ENCODE measurements at regions not wholly inside any gene's neighbourhood (a gene's known extent, or its start where the extent isn't known, plus 50 kb on each side); places are given as distances from the start of the nearest gene placed in this dataset.

DNA sequence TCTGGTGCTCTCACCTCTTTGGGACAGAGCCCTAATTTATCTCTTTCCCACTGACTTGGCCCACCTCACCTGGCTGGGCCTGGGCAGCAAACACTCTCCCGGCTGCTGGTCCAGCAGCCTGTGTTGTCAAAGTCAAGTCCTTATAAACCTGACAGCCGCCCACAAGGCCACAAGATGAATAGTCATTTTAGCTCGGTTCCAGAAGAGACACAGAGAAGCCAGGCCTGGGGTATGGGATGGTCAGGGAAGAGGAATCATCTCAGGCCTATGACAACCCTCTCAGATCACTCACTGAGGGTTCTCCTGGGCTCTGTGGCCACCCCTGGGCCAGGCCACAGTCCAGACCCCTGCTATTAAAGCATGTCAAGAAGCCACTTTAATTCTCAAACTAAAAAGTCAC lies 158.5 kb downstream of the FOXD2 start (continued):
- TF ChIP-seq, protein P1, sequence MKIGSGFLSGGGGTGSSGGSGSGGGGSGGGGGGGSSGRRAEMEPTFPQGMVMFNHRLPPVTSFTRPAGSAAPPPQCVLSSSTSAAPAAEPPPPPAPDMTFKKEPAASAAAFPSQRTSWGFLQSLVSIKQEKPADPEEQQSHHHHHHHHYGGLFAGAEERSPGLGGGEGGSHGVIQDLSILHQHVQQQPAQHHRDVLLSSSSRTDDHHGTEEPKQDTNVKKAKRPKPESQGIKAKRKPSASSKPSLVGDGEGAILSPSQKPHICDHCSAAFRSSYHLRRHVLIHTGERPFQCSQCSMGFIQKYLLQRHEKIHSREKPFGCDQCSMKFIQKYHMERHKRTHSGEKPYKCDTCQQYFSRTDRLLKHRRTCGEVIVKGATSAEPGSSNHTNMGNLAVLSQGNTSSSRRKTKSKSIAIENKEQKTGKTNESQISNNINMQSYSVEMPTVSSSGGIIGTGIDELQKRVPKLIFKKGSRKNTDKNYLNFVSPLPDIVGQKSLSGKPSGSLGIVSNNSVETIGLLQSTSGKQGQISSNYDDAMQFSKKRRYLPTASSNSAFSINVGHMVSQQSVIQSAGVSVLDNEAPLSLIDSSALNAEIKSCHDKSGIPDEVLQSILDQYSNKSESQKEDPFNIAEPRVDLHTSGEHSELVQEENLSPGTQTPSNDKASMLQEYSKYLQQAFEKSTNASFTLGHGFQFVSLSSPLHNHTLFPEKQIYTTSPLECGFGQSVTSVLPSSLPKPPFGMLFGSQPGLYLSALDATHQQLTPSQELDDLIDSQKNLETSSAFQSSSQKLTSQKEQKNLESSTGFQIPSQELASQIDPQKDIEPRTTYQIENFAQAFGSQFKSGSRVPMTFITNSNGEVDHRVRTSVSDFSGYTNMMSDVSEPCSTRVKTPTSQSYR (CRISPR knock-in tag; IDR thresholded peaks at IDR 0.05), result no peak
- no peak for TF ChIP-seq ATF1 (CRISPR knock-in tag; IDR thresholded peaks at IDR 0.05)

DNA sequence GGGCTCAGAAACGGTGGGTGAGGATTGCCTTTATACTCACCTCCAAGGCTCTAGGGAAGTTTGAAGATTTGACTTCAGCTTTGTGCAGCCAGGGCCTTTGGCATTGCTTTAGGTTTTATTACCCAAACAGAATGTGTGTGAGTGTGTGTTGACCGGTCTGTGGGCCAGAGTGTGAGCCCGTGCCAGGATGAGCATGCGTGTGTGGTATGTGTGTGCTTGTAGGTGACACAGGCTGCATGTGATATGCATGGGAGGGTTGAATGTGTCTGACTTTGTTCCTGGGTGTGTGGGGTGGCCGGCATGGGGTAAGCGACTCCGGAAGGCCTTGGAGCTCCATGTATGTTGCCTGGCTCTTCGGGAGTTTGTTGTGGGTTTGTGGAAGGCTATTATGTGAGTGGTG lies 160.5 kb downstream of the FOXD2 start:
- DNase-seq (ENCODE audit: low spot score), result no peak
- POLR2A ChIA-PET, result no interaction called here
- TF ChIP-seq TCF7 (CRISPR knock-in tag; IDR thresholded peaks at IDR 0.05; ENCODE audit: low read depth) (no peak), CREM (CRISPR knock-in tag; IDR thresholded peaks at IDR 0.05) (no peak), ZNF219 (CRISPR knock-in tag; IDR thresholded peaks at IDR 0.05; ENCODE audit: borderline replicate concordance) (no peak), CBFB (CRISPR knock-in tag; IDR thresholded peaks at IDR 0.05; ENCODE audit: low read depth) (no peak), KAT7 (CRISPR knock-in tag; IDR thresholded peaks at IDR 0.05; ENCODE audit: borderline replicate concordance) (no peak), MYBL2 (CRISPR knock-in tag; IDR thresholded peaks at IDR 0.05) (no peak), TEAD4 (CRISPR knock-in tag; IDR thresholded peaks at IDR 0.05) (no peak), ETV6 (CRISPR knock-in tag; IDR thresholded peaks at IDR 0.05) (no peak), ZNF232 (CRISPR knock-in tag; IDR thresholded peaks at IDR 0.05) (no peak)
- TF ChIP-seq, protein P2, sequence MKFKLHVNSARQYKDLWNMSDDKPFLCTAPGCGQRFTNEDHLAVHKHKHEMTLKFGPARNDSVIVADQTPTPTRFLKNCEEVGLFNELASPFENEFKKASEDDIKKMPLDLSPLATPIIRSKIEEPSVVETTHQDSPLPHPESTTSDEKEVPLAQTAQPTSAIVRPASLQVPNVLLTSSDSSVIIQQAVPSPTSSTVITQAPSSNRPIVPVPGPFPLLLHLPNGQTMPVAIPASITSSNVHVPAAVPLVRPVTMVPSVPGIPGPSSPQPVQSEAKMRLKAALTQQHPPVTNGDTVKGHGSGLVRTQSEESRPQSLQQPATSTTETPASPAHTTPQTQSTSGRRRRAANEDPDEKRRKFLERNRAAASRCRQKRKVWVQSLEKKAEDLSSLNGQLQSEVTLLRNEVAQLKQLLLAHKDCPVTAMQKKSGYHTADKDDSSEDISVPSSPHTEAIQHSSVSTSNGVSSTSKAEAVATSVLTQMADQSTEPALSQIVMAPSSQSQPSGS (CRISPR knock-in tag; IDR thresholded peaks at IDR 0.05; ENCODE audit: borderline replicate concordance, low read depth), result no peak
- TF ChIP-seq, protein P3, sequence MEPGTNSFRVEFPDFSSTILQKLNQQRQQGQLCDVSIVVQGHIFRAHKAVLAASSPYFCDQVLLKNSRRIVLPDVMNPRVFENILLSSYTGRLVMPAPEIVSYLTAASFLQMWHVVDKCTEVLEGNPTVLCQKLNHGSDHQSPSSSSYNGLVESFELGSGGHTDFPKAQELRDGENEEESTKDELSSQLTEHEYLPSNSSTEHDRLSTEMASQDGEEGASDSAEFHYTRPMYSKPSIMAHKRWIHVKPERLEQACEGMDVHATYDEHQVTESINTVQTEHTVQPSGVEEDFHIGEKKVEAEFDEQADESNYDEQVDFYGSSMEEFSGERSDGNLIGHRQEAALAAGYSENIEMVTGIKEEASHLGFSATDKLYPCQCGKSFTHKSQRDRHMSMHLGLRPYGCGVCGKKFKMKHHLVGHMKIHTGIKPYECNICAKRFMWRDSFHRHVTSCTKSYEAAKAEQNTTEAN (CRISPR knock-in tag; IDR thresholded peaks at IDR 0.05), result no peak
- TF ChIP-seq, protein P4, sequence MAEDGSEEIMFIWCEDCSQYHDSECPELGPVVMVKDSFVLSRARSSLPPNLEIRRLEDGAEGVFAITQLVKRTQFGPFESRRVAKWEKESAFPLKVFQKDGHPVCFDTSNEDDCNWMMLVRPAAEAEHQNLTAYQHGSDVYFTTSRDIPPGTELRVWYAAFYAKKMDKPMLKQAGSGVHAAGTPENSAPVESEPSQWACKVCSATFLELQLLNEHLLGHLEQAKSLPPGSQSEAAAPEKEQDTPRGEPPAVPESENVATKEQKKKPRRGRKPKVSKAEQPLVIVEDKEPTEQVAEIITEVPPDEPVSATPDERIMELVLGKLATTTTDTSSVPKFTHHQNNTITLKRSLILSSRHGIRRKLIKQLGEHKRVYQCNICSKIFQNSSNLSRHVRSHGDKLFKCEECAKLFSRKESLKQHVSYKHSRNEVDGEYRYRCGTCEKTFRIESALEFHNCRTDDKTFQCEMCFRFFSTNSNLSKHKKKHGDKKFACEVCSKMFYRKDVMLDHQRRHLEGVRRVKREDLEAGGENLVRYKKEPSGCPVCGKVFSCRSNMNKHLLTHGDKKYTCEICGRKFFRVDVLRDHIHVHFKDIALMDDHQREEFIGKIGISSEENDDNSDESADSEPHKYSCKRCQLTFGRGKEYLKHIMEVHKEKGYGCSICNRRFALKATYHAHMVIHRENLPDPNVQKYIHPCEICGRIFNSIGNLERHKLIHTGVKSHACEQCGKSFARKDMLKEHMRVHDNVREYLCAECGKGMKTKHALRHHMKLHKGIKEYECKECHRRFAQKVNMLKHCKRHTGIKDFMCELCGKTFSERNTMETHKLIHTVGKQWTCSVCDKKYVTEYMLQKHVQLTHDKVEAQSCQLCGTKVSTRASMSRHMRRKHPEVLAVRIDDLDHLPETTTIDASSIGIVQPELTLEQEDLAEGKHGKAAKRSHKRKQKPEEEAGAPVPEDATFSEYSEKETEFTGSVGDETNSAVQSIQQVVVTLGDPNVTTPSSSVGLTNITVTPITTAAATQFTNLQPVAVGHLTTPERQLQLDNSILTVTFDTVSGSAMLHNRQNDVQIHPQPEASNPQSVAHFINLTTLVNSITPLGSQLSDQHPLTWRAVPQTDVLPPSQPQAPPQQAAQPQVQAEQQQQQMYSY (CRISPR knock-in tag; IDR thresholded peaks at IDR 0.05), result no peak
- Mint-ChIP-seq H3K9me3 (peaks cover 42% of the 10 kb centered on the region), H3K27ac (no peak overlapping the region), H3K27me3 (ENCODE audit: low read depth) (peaks cover 28% of the 10 kb centered on the region), H3K4me1 (peaks cover 2% of the 10 kb centered on the region; the same call in 1 of the 2 replicates), H3K36me3 (peaks cover 35% of the 10 kb centered on the region), H3K4me3 (no peak overlapping the region)
- CTCF ChIA-PET, result interaction anchor here (0.6 kb wide), 1 partner anchor 127 kb away, joined by 3 read pairs; no protein-coding TSS in a partner anchor
- no peak for ATAC-seq

DNA sequence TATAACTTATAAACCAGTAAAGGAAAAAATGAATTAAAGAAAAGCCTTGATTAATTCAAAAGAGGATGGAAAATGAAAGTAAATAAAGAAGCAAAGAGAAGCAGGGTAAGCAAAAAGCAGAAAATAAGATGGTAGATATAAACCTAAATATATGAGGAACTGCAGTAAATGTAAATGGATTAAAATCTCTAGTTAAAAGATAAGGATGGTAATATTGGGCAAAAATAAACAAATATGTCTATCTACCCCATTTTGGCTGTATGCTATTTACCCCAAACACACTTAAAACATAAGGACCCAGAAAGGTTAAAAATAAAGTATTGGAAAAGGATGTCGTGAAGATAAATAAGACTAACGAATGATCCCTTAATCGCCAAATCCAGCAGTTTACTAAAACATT lies 161.9 kb downstream of the FOXD2 start:
- CTCF ChIA-PET, result no interaction called here
- TF ChIP-seq, protein P1 (CRISPR knock-in tag; IDR thresholded peaks at IDR 0.05), result no peak
- TF ChIP-seq ZNF121 (CRISPR knock-in tag; IDR thresholded peaks at IDR 0.05), result no peak
- no peak for TF ChIP-seq OVOL2 (CRISPR knock-in tag; IDR thresholded peaks at IDR 0.05; ENCODE audit: borderline replicate concordance)
- TF ChIP-seq, protein P5, sequence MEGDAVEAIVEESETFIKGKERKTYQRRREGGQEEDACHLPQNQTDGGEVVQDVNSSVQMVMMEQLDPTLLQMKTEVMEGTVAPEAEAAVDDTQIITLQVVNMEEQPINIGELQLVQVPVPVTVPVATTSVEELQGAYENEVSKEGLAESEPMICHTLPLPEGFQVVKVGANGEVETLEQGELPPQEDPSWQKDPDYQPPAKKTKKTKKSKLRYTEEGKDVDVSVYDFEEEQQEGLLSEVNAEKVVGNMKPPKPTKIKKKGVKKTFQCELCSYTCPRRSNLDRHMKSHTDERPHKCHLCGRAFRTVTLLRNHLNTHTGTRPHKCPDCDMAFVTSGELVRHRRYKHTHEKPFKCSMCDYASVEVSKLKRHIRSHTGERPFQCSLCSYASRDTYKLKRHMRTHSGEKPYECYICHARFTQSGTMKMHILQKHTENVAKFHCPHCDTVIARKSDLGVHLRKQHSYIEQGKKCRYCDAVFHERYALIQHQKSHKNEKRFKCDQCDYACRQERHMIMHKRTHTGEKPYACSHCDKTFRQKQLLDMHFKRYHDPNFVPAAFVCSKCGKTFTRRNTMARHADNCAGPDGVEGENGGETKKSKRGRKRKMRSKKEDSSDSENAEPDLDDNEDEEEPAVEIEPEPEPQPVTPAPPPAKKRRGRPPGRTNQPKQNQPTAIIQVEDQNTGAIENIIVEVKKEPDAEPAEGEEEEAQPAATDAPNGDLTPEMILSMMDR (IDR thresholded peaks at IDR 0.05), result no peak
- no peak for TF ChIP-seq CREB1 (CRISPR knock-in tag; IDR thresholded peaks at IDR 0.05)
- no peak for TF ChIP-seq HMGA2 (CRISPR knock-in tag; IDR thresholded peaks at IDR 0.05)
- no peak for TF ChIP-seq GRHL2 (CRISPR knock-in tag; IDR thresholded peaks at IDR 0.05; ENCODE audit: insufficient replicate concordance, severe bottlenecking)
- no peak for TF ChIP-seq TEAD4 (CRISPR knock-in tag; IDR thresholded peaks at IDR 0.05)

More for the DNA sequence above, 161.9 kb downstream of the FOXD2 start:
- H3K36me3 Mint-ChIP-seq, result peaks cover 37% of the 10 kb centered on the region
- H3K9me3 Mint-ChIP-seq, result peaks cover 51% of the 10 kb centered on the region
- no peak overlapping the region for H3K27ac Mint-ChIP-seq
- POLR2A ChIA-PET, result no interaction called here
- no peak for DNase-seq (ENCODE audit: low spot score)
- H3K4me1 Mint-ChIP-seq, result no peaks in the 10 kb centered on the region
- peaks cover 31% of the 10 kb centered on the region for H3K27me3 Mint-ChIP-seq (ENCODE audit: low read depth)
- ATAC-seq, result no peak
- no peak overlapping the region for H3K4me3 Mint-ChIP-seq

All from WTC11 (cell line).